HL-60 (cell line): ENCODE measurements at regions not wholly inside any gene's neighbourhood (a gene's known extent, or its start where the extent isn't known, plus 50 kb on each side); places are given as distances from the start of the nearest gene placed in this dataset.

Source experiments
- DNase-seq, 2 experiments: peaks; one replicate each; pipeline ENCODE4 v3.0.0-alpha.2; 2010 to 2020; ENCODE audit warnings: low read depth in 1 of 2, low spot score in 1 of 2
- H3K27ac ChIP-seq: fragments of 250-450 bp; sonication (Bioruptor Pico); replicated peaks from 2 replicates; pipeline ENCODE4 v1.5.1; 2020; ENCODE audit warnings: mild to moderate bottlenecking, moderate library complexity
- H3K27me3 ChIP-seq: fragments of 250-450 bp; sonication (Bioruptor Pico); 2 replicates; pipeline ENCODE4 v1.5.1; 2021; ENCODE audit warnings: mild to moderate bottlenecking, moderate library complexity; ENCODE audit not compliant: insufficient read depth, poor library complexity, severe bottlenecking
- H3K4me3 ChIP-seq: replicated peaks from 2 replicates; pipeline ENCODE4 v1.5.1; 2011; ENCODE audit warnings: mild to moderate bottlenecking, control low read depth, low read length; ENCODE audit not compliant: insufficient read depth
- GABPA ChIP-seq: IDR thresholded peaks from 2 replicates; pipeline ENCODE4 v1.6.1; 2012; ENCODE audit warnings: low read depth
- POLR2AphosphoS5 ChIP-seq: IDR thresholded peaks from 2 replicates; pipeline ENCODE4 v1.6.1; 2012; ENCODE audit warnings: low read depth
- SPI1 ChIP-seq: IDR thresholded peaks from 2 replicates; pipeline ENCODE4 v1.6.1; 2012; ENCODE audit warnings: low read depth, mild to moderate bottlenecking, borderline replicate concordance
- TF ChIP-seq, protein P1 (sequence below): IDR thresholded peaks from one replicate; pipeline ENCODE4 v1.5.1; 2011; ENCODE audit warnings: low read length, control low read depth, inconsistent platforms; ENCODE audit not compliant: insufficient read depth
- TF ChIP-seq, protein P2 (sequence below): IDR thresholded peaks from 2 replicates; pipeline ENCODE4 v1.6.1; 2012; ENCODE audit warnings: low read depth; ENCODE audit not compliant: insufficient replicate concordance

DNA sequence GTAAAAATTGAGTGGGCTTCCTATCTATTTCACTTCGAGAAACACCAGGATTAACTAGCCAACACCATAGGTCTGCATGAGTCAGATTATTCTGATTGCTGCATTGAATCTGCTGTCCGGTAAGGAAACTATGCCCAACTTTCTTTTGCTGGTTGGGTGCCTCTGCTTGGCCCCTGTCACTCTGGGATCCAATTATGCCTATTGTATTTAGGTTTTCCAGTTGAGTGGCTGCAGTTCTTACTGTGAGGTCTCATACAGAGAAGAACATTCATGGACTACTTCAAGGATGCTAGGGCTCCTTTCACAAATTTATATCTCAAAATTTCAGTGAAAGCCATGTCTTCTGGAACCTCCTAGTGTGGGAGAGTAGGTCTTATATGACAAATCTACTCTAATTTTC lies 215.1 kb upstream of the SORCS1 start:
- H3K27me3 ChIP-seq, result no peaks in the 10 kb centered on the region
- DNase-seq, result no peak

DNA sequence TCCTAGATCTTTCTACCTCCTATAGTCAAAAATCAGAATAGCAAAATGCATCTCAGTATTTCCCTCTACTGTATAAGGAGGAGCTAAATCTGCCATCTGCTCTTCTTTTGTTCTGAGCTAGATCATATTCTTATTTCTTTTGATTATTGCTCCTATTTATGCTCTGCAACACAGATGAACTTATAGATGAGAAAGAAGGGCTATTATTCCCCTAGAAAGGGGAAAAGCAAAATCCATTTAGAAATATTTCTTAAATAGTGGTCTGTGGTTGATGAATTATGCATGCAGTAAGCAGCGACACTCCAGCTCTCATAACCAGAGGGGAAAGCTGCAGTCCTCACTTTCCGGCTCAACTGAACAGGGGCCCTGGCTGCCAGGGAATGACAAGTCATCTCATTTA lies 207.3 kb upstream of the SORCS1 start:
- TF ChIP-seq GABPA, result no peak
- TF ChIP-seq, protein P1, sequence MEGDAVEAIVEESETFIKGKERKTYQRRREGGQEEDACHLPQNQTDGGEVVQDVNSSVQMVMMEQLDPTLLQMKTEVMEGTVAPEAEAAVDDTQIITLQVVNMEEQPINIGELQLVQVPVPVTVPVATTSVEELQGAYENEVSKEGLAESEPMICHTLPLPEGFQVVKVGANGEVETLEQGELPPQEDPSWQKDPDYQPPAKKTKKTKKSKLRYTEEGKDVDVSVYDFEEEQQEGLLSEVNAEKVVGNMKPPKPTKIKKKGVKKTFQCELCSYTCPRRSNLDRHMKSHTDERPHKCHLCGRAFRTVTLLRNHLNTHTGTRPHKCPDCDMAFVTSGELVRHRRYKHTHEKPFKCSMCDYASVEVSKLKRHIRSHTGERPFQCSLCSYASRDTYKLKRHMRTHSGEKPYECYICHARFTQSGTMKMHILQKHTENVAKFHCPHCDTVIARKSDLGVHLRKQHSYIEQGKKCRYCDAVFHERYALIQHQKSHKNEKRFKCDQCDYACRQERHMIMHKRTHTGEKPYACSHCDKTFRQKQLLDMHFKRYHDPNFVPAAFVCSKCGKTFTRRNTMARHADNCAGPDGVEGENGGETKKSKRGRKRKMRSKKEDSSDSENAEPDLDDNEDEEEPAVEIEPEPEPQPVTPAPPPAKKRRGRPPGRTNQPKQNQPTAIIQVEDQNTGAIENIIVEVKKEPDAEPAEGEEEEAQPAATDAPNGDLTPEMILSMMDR, result no peak
- TF ChIP-seq, protein P2, sequence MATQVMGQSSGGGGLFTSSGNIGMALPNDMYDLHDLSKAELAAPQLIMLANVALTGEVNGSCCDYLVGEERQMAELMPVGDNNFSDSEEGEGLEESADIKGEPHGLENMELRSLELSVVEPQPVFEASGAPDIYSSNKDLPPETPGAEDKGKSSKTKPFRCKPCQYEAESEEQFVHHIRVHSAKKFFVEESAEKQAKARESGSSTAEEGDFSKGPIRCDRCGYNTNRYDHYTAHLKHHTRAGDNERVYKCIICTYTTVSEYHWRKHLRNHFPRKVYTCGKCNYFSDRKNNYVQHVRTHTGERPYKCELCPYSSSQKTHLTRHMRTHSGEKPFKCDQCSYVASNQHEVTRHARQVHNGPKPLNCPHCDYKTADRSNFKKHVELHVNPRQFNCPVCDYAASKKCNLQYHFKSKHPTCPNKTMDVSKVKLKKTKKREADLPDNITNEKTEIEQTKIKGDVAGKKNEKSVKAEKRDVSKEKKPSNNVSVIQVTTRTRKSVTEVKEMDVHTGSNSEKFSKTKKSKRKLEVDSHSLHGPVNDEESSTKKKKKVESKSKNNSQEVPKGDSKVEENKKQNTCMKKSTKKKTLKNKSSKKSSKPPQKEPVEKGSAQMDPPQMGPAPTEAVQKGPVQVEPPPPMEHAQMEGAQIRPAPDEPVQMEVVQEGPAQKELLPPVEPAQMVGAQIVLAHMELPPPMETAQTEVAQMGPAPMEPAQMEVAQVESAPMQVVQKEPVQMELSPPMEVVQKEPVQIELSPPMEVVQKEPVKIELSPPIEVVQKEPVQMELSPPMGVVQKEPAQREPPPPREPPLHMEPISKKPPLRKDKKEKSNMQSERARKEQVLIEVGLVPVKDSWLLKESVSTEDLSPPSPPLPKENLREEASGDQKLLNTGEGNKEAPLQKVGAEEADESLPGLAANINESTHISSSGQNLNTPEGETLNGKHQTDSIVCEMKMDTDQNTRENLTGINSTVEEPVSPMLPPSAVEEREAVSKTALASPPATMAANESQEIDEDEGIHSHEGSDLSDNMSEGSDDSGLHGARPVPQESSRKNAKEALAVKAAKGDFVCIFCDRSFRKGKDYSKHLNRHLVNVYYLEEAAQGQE, result no peak
- no peak for TF ChIP-seq SPI1
- no peak for TF ChIP-seq POLR2AphosphoS5
- Histone ChIP-seq H3K27me3 (no peaks in the 10 kb centered on the region), H3K27ac (no peak overlapping the region)

More for the DNA sequence above, 215.1 kb upstream of the SORCS1 start:
- TF ChIP-seq, protein P1, result no peak
- TF ChIP-seq SPI1 (no peak), GABPA (no peak)
- TF ChIP-seq, protein P2, result no peak
- H3K27ac ChIP-seq, result no peak overlapping the region
- no peak overlapping the region for H3K4me3 ChIP-seq

GRCh38 chr10:107364872-107365271 lies 200.4 kb upstream of the SORCS1 start:
- DNase-seq, result no peak
- TF ChIP-seq, protein P1, result no peak
- TF ChIP-seq, protein P2, result no peak
- TF ChIP-seq GABPA, result no peak
- no peak for TF ChIP-seq SPI1
- no peak for TF ChIP-seq POLR2AphosphoS5
- H3K27ac ChIP-seq, result no peak overlapping the region
- no peak overlapping the region for H3K4me3 ChIP-seq
- no peaks in the 10 kb centered on the region for H3K27me3 ChIP-seq

More for the DNA sequence above, 207.3 kb upstream of the SORCS1 start:
- DNase-seq, result no peak
- no peak overlapping the region for H3K4me3 ChIP-seq
